Kidney (tissue), 13 donors: ENCODE measurements at regions not wholly inside any gene's neighbourhood (a gene's known extent, or its start where the extent isn't known, plus 50 kb on each side); places are given as distances from the start of the nearest gene placed in this dataset.

ENCODE experiments used
- DNase-seq, 5 donors: peaks; one replicate each; pipeline ENCODE4 v3.0.0-alpha.2; 2013 to 2020
- FAIRE-seq: peaks from 2 replicates; lab custom pipeline; 2012; peaks lifted over from hg19 to GRCh38; lab: Jason Lieb, UNC
- H3K27ac ChIP-seq, 2 donors: one replicate each; pipeline ENCODE4 v1.7.0; 2013; ENCODE audit warnings: low read depth in 2 of 2, low read length in 2 of 2, inconsistent platforms in 1 of 2
- H3K27me3 ChIP-seq: one replicate; pipeline ENCODE4 v1.7.1; 2013; ENCODE audit warnings: low read length, inconsistent platforms; ENCODE audit not compliant: control insufficient read depth, insufficient read depth
- H3K36me3 ChIP-seq, 3 donors: one replicate each; pipeline versions ENCODE4 v1.7.0 to v1.7.1; 2013; ENCODE audit warnings: low read length in 3 of 3, control low read depth in 1 of 3, inconsistent platforms in 1 of 3; ENCODE audit not compliant: insufficient read depth in 3 of 3, control insufficient read depth in 2 of 3
- H3K4me1 ChIP-seq, 3 donors: one replicate each; pipeline versions ENCODE4 v1.7.0 to v1.7.1; 2013; ENCODE audit warnings: low read length in 3 of 3, inconsistent platforms in 1 of 3, low read depth in 1 of 3; ENCODE audit not compliant: control insufficient read depth in 2 of 3, insufficient read depth in 2 of 3
- H3K4me3 ChIP-seq, 3 donors: one replicate each; pipeline versions ENCODE4 v1.7.0 to v1.8.1; 2013; ENCODE audit warnings: low read length in 3 of 3, control low read depth in 1 of 3, inconsistent platforms in 1 of 3
- H3K9ac ChIP-seq, 3 donors: one replicate each; pipeline versions ENCODE4 v1.7.0 to v1.7.1; 2013; ENCODE audit warnings: low read length in 3 of 3, control low read depth in 1 of 3, inconsistent platforms in 1 of 3
- H3K9me3 ChIP-seq, 3 donors: one replicate each; pipeline versions ENCODE4 v1.7.0 to v1.7.1; 2013; ENCODE audit warnings: low read length in 3 of 3, control low read depth in 1 of 3, inconsistent platforms in 1 of 3; ENCODE audit not compliant: control insufficient read depth in 2 of 3, insufficient read depth in 1 of 3
- intact Hi-C: fragments of 100-400 bp; cut with DNase I; formaldehyde crosslinking; loops from one replicate; pipeline ENCODE4 v1.11.1; 2022
- TF ChIP-seq, protein P1 (sequence below): IDR thresholded peaks from 3 replicates; pipeline ENCODE4 v1.5.1; 2012; ENCODE audit warnings: mild to moderate bottlenecking, moderate library complexity, borderline replicate concordance; ENCODE audit not compliant: insufficient read depth; ENCODE audit errors: extremely low read depth
- donor health status: control.
- donor health status: control.
- donor health status: control.
- donor health status: control.
- donor health status: control.
- donor health status: DM: yes; HTN: yes; CAD: no.
- donor health status: Normal renal cell carcinoma (clear cell type).

DNA sequence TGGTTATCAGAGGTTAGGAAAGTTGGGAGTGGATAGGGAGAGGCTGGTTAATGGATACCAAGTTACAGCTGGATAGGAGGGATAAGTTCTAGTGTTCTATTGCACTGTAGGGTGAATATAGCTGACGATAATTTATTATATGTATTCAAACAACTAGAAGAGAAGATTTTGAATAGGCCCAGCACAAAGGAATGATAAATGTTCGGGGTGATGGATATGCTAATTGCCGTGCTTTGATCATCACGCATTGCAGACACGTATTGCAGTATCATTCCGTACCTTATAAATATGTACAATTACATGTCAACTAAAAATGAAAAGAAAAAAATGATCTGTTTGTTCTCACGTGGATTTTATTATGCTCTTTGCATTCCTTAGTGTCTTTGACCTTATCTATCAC, 369.2 kb upstream of the PKDCC start:
- H3K4me1 ChIP-seq, result no peaks in the 10 kb centered on the region
- FAIRE-seq, result no peak
- no peak for DNase-seq
- TF ChIP-seq, protein P1, sequence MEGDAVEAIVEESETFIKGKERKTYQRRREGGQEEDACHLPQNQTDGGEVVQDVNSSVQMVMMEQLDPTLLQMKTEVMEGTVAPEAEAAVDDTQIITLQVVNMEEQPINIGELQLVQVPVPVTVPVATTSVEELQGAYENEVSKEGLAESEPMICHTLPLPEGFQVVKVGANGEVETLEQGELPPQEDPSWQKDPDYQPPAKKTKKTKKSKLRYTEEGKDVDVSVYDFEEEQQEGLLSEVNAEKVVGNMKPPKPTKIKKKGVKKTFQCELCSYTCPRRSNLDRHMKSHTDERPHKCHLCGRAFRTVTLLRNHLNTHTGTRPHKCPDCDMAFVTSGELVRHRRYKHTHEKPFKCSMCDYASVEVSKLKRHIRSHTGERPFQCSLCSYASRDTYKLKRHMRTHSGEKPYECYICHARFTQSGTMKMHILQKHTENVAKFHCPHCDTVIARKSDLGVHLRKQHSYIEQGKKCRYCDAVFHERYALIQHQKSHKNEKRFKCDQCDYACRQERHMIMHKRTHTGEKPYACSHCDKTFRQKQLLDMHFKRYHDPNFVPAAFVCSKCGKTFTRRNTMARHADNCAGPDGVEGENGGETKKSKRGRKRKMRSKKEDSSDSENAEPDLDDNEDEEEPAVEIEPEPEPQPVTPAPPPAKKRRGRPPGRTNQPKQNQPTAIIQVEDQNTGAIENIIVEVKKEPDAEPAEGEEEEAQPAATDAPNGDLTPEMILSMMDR, result no peak
- H3K27me3 ChIP-seq, result no peaks in the 10 kb centered on the region
- H3K27ac ChIP-seq, result no peak overlapping the region
- intact Hi-C loops, result no loop called here
- H3K4me3 ChIP-seq, result no peak overlapping the region
- H3K9me3 ChIP-seq, result no peaks in the 10 kb centered on the region
- no peak overlapping the region for H3K9ac ChIP-seq
- no peaks in the 10 kb centered on the region for H3K36me3 ChIP-seq

DNA sequence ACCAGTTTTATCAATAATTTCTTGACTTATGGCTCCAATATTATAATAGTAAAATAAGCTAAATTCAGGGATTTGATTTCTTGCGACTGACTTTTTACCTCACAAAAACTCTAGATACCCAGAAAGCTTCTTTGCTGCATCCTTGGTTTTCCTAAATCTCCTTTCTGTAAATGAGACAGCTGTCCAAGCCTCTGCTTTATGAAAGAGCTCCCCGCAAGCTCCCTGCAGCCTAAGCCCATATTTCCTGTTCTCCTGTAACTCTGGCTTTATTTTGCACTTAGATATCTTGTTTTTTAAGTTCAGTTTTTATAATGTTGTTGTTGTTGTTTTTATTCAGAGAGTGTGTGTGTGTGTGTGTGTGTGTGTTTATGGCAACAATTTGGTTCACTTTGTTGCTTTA, 361.7 kb upstream of the PKDCC start:
- Histone ChIP-seq H3K27ac (no peak overlapping the region), H3K9me3 (no peaks in the 10 kb centered on the region), H3K4me1 (no peaks in the 10 kb centered on the region), H3K27me3 (no peaks in the 10 kb centered on the region), H3K9ac (no peak overlapping the region), H3K4me3 (no peak overlapping the region), H3K36me3 (no peaks in the 10 kb centered on the region)
- intact Hi-C loops, result no loop called here
- TF ChIP-seq, protein P1, result no peak
- DNase-seq (no peak), FAIRE-seq (no peak)

DNA sequence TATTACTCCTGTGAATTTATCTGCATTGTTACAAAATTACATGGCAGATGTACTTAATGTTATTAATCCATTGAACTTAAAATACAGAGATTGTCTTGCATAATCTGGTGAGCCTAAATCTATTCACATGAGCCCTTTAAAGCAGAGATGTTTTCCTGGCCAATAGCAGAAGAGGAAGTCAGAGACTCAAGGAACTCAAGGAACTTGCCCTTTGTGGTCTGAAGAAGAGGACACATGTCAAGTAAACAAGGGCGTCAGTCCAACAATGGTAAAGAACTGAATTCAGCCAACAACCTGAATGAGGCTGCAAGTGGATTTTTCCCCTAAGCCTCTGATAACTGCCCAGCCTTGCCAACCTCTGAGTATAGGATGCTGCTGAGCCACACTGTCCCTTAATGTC, 356.3 kb upstream of the PKDCC start:
- Histone ChIP-seq H3K36me3 (no peaks in the 10 kb centered on the region), H3K4me3 (no peak overlapping the region), H3K4me1 (no peaks in the 10 kb centered on the region), H3K27me3 (no peaks in the 10 kb centered on the region), H3K9me3 (no peaks in the 10 kb centered on the region), H3K27ac (no peak overlapping the region), H3K9ac (no peak overlapping the region)
- intact Hi-C loops, result no loop called here
- no peak for FAIRE-seq
- TF ChIP-seq, protein P1, result no peak
- no peak for DNase-seq

DNA sequence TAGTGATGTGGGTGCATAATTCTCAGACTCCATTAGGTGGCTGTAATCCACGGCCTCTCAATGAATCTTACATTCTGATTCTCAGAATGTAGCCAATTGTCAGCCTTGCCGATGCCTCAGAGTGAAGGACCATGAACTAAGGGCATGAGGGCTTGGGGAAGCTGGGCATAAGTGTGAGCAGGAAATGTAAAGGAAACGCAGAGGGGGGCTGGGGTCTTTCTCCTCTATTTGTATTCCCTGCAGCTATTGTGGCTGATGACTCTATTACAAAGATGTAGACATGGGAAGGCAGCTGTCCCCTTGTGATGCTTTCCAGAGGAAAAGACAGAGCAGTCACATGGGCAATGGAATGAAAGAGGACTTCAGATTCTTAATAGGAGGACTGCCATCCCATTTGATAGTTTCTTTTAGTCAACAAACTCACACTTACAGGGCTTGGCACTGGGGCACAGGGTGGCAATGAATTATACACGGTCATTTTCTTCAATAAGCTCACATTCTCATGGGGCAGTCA, 353.2 kb upstream of the PKDCC start:
- DNase-seq, result no peak

More for the DNA sequence above, 353.2 kb upstream of the PKDCC start:
- intact Hi-C loops, result no loop called here
- H3K27me3 ChIP-seq, result no peaks in the 10 kb centered on the region
- no peak overlapping the region for H3K4me3 ChIP-seq
- H3K27ac ChIP-seq, result no peak overlapping the region
- peaks cover 0 to 2% (median 0%) of the 10 kb centered on the region in 3 donors for H3K4me1 ChIP-seq
- H3K36me3 ChIP-seq, result no peaks in the 10 kb centered on the region
- no peak for FAIRE-seq
- TF ChIP-seq, protein P1, result no peak
- no peaks in the 10 kb centered on the region for H3K9me3 ChIP-seq
- no peak overlapping the region for H3K9ac ChIP-seq
